LoVo (cell line): ENCODE measurements at regions not wholly inside any gene's neighbourhood (a gene's known extent, or its start where the extent isn't known, plus 50 kb on each side); places are given as distances from the start of the nearest gene placed in this dataset.
A peak's percentile ranks its signal among the peaks of the same experiment; 100 is the strongest.
"Not testable (repeated sequence)": the region's sequence is repeated elsewhere in the genome, so short reads cannot be mapped to it uniquely, and the experiment has no call there.

ENCODE experiments used
- DNase-seq: peaks from one replicate; pipeline ENCODE4 v3.0.0-alpha.2; 2016; ENCODE audit warnings: low spot score

DNA sequence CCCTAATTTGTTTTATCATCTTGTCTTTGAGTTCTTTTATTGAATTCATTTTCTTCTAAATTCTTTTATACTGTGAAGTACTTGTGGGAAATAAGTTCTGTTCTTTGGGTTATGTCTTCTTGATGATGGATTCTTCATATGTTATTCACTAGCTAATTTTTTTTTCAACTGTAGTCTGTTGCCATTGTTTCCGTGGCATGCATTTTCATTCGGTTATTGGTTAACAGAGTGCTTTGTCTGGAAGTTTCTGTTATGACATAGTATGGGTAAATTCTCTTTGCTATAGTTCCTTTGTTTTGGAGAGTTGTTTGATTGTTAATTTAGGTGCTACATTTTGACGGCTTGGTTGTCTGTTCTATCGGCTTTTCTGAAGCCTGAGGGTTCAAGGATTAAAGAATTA lies 184.9 kb upstream of the AADAT start:
- no peak for DNase-seq

DNA sequence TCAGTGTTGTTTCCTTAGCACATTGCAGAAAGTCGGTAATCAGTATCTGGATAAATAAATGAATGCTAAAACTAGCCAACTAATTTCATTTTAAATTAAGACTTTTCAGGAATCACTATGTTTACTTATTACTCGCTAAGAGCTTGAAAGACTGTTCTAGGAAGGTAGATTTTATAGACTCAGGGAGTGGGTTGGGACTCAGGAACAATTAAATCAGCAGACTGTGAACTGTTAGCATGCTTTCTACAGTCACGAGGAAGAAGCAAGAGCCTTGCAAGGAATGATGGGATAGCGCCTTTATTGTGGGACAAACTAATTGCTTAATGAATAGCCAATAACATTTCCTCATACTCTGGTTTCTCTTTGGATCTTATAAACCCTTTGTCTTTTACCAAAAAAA lies 183.2 kb upstream of the AADAT start:
- DNase-seq, result no peak

DNA sequence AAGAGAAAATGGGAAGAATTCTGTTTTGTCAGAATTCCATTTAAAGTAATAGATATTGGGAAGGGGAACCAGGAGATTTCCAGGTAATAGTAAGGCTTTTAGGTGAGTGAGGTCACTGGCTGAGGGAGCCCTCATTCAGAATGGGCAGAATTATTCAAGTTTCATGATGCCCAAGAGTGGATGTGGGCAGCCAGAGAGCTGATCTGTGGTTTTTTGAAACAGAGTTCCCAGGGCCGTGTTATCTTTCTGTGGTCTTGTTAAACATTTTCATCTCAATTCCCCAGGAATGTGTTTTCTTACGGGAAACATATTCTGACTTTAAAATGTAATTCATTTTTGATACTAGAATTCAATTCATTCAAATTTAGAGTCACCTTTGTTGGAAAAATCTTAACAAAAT lies 182.0 kb upstream of the AADAT start:
- no peak for DNase-seq

DNA sequence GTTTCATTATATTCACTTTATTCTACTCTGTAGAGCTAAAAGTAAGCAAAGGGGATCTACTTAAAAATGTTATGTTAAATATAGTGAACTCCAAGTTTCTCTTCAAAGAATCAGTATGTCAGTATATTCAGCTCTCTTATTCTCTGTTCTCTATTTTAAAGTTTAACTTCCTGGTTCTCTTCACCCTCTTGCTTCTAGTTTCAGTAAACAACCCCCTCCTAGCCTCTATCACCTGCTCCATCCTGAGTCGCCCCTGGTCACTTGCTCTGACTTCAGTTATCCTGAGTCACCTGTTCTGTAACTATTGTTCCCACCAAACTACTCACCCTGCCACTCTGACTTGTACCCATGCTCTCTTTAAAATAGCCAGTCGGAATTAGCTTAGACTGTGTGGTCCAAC lies 180.9 kb upstream of the AADAT start:
- DNase-seq, result no peak

DNA sequence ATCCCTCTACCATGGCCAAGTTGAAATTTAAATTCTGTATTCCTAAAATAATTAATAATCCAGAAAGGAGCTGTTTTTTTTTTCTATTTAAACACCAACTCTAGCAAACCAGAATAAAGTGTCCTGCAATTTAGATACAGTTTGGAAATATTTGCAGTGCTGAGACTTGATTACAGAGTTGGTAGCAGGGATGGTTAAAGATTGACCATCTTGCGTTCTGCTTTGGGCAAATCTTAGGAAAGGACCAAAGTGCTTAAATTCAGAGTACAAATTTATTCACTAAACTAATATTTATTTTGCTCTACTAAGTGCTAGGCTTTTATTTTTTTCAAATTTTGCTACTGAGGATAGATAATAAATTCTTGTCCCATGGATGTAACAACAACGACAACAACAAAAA lies 180.2 kb upstream of the AADAT start:
- DNase-seq, result no peak

DNA sequence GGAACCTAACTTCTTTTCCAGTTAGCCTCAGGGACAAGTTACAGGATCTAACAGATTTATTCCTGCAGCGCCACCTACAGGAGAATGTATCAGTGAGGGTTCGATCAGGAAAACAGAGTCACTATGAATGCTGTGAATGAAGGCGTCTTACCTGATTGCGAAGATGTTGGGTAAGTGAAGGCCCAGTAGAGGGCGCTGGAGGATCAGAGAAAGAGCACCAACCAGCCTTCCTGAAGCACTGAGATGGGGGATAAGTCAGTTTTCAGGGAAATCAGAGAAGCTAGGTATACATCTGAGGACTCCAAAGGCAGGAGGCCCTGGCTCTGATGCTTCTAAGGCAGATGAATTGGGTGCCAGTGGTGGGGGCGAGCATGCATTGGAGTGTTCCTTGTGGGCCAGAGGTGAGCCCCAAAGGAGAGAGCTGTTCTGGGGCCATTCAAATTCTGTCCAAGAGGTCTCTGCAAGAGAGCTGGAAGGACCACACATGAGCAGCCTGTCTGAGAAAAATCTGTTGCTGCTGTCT lies 169.9 kb upstream of the AADAT start:
- peak; percentile 85 for DNase-seq

DNA sequence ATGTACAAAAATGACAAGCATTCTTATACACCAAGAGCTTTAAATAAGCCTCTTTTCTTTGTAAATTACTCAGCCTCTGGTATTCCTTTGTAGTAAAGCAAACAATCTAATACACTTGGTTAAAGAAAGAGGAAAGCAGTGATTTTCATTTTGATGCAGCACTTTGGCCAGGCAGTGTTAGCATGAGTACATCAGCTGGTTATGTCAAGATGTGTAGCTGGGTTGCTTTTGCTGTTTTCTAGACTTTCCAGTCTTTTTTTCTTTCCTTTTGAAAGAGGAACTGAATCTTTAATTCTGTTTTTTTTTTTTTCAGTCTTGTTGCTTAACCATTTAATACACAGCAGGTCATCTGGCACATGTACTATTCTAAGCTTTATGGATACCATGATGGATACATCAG lies 167.1 kb upstream of the AADAT start:
- no peak for DNase-seq

DNA sequence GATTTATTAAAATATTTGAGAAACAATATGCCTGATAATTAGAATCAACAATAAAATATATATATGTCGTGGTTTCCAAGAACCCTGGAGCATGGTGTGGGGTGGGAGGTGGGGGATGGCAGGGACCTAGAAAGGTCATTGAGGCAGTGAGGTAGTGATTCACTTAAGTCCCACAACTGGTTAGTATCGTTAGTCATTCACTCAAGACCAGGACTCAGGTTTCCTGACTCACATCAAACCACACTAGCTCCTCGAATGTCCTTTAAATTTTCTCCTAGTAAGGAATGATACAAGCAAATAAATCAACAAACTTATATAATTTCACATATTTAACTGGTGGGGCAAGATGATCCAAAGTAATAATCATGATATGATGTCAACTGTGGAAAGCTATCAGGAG lies 158.8 kb upstream of the AADAT start:
- DNase-seq, result no peak

DNA sequence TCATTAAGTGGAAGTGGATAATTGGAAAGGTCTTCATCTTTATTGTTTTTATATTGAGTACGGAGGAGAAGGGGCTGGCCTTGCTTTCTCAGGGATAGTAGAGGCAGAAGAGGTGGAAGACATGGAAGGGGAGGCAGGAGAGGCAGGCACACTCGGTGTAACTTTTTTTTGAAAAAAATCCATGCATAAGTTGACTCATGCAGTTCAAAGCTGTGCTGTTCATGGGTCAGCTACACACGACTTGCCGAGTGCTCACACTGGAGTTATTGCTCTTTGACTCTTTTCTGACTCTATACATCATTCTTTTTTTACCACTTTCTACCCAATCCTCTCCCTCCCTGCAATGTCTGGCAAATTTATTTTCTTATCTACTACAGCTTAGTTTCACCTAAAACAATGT lies 158.3 kb upstream of the AADAT start:
- no peak for DNase-seq

DNA sequence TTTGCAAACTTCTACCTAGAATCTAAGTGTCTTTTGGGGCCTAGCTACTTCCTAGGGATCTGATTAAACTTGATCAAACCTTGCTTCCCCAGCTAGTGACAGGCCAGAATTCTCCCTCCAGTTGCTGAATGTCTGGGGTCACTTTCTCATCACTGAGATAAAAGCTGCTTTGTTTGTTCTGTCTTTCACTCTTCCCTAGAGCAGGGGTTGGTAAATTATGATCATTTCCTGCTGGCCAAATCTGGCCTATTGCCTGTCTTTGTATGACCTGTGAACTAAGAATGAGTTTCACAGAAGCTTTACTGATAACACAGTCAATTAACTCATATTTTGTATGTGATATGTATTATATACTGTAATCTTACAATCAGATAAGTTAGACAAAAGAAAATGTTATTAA lies 157.8 kb upstream of the AADAT start:
- no peak for DNase-seq

DNA sequence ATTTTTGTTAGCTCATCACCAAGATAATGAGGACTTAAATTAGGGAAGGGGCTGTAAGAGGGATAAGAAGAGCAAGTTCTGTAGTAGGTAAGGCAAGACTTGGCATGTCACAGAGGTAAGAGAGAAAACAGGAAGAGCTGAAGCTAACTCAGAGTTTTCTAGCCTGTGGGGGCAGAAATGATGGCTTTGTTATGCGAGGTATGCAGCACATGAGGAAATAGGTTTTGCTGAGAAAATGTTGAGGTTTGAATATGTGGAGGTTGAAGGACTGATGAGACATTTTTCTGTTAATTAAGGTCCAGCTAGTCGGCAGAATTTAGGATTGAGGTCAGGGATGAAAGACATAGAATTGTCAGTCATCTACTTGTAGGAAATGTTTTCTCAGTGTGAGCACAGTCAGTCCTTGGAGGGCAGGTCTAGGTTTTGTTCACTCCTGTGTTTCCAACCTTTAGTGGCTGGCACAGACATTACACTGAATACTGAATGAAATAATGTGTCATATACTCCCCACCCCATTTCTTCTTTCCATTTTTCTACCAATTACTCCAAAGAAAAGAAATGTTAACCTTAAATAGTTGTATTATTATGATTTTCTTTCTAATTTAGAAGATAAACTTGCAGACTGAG lies 154.0 kb upstream of the AADAT start:
- DNase-seq, result no peak

DNA sequence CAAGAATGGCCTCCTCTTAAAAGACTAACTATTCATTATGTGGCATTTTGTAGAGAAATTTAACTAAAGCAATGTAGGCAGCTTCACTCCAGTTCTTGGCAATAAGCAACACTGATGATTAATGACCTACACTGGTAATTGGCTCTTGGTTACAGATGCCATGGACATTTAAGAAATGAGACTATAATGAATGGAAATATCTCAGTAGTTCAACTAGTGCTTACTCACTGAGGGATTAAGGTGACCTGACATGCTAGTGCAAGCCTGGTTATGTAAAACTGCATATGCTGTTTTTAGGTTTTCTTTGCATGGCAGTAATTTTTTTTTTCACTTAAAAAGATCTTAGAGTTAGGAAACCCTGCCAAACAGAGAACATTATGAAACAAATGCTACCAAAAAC lies 152.7 kb upstream of the AADAT start:
- no peak for DNase-seq

DNA sequence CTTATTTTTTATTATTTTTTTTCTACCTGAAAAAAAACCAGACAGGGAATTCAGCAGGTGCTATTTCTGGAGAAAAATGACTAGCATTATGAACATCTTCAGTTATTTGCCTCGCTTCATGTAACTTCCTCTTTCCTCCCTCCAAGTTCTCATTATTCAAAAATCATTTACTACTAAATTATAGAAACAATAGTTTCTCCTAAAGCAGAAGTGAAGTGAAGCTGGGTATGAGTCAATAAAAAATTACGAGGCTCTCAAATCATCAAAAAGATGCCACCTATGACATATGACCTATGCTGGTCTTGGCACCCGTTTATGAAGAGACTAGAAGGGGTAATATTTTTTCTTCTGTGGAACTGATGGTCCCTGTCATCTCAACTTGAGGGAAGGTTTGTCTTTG lies 145.0 kb upstream of the AADAT start:
- no peak for DNase-seq

DNA sequence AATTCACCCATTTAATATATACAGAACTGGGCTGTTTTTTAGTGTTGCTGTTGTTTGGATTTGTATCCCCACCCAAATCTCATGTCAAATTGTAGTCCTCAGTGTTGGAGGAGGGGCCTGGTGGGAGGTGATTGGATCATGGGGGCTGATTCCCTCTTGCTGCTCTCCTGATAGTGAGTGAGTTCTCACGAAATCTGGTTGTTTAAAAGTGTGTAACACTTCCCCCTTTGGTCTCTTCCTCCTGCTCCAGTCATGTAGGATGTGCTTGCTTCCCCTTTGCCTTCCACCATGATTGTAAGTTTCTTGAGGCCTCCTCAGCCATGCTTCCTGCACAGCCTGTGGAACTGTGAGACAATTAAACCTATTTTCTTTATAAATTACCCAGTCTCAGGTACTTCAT lies 141.6 kb upstream of the AADAT start:
- DNase-seq, result no peak

DNA sequence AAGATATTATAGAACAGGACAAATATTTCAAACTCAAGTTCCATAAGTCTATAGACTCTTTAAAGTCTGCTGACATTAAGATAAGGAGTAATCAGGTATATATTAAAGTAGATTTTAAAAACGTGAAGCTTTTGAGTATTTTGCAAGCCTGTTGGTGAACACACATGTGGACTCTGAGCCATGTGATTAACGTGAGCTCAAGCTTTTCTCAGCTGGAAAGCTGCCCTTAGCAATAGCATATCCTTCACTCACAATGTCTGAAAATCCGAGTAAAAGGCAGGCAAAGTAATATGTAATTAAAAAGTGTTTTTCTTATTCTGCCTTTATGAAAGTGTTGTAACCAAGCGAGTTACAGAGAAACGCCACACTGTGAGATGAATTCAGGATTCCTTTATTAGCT lies 140.5 kb upstream of the AADAT start:
- DNase-seq, result no peak

DNA sequence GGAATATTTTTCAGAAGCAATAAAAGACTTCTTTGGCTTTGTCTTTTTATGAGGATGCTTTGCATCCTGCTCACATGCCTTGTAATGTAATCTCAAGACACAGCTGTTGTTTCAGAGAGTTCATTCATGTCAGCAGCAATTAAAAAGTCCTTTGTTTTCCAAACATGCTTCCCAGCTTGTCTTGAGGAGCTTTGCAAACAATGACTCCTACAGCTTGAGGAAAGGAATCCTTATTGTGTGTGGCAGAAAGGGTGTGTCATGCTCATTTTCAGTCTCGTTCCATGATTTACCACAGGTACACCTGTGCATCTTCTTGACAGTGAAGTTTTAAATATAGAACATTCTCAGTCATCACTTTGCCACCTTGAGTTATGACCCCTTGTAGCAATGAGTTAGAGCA lies 139.2 kb upstream of the AADAT start:
- DNase-seq, result no peak

DNA sequence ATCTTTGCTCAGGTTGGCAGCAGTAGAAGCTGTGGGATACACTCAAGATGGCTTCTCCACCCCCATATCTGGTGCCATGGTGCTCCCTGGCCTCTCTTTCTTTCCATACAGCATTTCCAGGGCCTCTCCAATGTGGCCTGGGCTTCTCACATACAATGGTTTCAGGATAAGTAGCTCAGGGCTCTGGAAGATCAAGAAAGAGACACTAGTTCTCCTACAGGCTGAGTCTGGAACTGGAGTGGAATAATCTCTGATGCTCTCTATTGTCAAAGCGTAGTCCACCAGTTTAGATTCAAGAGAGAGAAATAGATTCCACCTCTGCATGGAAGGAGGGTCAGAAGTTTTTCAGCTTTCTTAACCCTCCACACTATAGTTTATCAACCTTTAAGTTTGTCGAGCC lies 138.2 kb upstream of the AADAT start:
- DNase-seq, result no peak

DNA sequence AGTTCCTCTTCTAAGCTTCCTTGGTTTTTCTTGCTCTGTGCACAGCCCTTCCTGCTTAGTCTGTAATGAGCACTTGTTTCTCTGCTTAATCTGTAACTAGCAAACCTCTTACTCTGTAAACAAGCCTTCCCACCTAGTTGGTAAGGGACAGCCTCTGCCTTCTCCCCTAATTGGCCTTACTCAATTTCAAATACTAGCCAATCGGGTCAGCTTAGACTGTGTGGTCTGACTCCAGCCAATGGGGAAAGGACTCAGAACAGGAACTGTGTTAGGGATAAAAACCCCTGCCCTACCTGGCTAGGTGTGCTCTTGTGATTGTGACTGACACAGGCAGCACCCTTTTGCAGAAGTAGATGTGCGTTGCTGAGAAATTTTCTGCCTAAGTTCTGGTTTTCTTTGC lies 136.5 kb upstream of the AADAT start:
- peak; percentile 26 for DNase-seq

DNA sequence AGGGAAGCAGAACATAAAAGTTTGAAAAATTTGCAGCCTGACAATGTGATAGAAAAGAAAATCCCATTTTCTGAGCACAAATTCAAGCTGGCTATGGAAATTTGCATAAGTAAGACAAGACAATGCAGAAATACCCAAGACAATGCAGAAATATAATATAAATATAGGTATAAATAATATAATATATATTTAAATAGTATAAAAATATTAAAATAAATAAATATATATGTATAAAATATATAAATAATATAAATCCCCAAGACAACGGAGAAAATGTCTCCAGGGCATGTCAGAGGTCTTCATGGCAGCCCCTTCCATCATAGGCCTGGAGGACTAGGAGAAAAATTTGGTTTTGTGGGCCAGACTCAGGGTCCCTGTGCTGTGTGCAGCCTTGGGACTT lies 125.0 kb upstream of the AADAT start:
- no peak for DNase-seq

DNA sequence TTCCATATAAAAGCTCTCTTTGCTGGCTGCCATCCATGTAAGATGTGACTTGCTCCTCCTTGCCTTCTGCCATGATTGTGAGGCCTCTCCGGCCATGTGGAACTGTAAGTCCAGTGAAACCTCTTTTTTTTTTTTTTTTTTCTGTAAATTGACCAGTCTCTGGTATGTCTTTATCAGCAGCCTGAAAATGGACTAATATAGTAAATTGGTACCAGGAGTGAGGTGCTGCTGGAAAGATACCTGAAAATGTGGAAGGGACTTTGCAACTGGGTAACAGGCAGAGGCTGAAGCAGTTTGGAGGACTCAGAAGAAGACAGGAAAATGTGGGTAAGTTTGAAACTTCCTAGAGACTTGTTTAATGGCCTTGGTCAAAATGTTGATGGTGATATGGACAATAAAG lies 124.3 kb upstream of the AADAT start:
- DNase-seq, result no peak

DNA sequence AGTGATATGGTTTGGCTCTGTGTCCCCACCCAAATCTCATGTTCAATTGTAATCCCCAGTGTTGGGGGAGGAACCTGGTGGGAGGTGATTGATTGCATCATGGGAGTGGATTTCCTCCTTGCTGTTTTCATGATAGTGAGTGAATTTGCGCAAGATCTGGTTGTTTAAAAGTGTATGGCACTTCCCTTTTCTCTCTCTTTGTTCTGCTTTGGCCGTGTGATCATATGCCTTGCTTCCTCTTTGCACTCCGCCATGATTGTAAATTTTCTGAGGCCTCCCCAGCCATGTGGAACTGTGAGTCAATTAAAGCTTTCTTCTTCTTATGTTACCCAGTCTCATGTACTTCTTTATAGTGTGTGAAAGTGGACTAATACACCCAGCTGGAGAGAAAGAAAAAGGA lies 113.0 kb upstream of the AADAT start:
- no peak for DNase-seq

DNA sequence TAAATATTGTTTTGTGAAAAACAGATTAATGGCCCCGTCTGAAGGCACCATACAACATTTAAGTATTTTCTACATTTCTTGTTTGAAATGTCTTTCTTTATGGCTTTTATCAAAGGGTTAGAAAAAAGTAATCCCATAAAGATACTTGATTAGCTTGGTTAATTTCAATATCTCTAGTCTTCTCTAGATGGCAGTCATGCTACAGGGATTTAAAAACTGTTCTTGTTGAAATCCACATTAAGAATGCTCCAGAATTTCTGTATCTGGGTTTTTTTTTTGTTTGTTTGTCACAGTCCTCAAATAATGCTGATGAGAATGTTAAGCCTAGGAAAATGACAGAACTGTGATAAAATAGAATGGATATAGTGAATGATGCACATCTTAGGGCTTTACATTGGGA lies 109.0 kb upstream of the AADAT start:
- DNase-seq, result peak; percentile 2

DNA sequence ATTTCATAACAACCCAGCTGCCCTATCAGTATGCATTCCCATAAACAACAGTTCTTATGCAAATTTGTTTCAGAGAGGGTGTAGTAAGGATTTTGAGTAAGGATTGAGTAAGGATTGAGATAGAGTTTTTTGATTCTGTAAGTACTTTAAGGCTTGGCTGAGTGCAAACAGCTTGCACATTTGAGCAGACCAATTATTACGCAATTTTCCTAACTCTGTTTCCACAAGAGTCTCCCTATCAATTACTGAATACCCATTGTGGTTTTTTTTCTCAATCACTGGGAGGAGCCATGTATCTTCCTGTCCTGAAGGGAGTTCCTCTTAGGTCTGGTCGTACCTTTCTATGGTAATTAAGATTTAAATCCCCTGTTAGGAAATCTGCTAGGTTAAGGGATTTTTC lies 105.0 kb upstream of the AADAT start:
- DNase-seq, result not testable (repeated sequence)

DNA sequence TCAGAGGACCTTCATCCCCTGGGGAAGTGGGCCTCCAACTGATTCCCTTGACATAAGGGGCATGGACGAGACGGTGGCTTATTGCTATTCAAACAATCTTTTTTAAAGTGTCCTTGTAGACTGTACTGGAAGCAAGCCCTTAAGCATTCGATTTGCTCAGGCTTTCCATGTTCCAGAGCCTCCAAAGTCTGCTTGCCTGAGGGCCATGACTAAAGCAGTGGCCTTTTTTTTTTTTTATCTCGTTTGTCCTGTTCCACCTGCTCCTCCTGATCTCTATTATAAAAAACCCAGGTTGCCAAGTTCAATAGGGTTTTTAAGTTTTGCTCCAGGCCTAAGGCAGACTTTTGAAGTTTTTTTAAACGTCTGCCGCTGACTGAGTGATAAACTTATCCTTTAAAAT lies 103.7 kb upstream of the AADAT start:
- no peak for DNase-seq

DNA sequence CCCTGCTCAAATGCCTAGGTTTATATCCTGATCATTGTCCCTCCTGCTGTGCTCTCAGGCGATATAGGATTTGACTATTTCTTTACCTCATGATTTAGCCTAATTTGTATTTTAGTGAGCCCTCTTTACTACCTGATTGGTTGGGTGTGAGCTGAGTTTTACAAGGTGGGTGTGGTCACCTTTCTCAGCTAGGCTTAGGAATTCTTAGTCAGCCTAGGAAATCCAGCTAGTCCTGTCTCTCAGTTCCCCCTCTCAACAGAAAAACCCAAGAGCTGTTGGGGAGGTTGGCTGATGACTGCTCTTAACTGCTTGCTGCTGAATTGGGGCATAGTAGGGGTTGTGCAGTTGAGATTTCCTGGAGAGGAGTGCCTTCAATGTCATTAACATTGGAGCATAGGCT lies 100.5 kb upstream of the AADAT start:
- no peak for DNase-seq
